ENCODE measurements at regions not wholly inside any gene's neighbourhood (a gene's known extent, or its start where the extent isn't known, plus 50 kb on each side); places are given as distances from the start of the nearest gene placed in this dataset.

GRCh38 chr5:125286271-125286670 is 539.8 kb upstream of the ZNF608 start:
- no peak for TF ChIP-seq CTCF (IDR thresholded peaks at IDR 0.05)
- no peak for TF ChIP-seq POLR2A (IDR thresholded peaks at IDR 0.05)
